C4-2B (cell line): ENCODE measurements at regions not wholly inside any gene's neighbourhood (a gene's known extent, or its start where the extent isn't known, plus 50 kb on each side); places are given as distances from the start of the nearest gene placed in this dataset.

ENCODE experiments used
- CTCF ChIP-seq: fragments of 450-650 bp; conservative IDR thresholded peaks from 2 replicates; pipeline ENCODE4 v1.5.1; 2017; ENCODE audit warnings: mild to moderate bottlenecking
- ZFX ChIP-seq: fragments of 450-650 bp; IDR thresholded peaks from 2 replicates; pipeline ENCODE4 v1.6.1; 2017

- TF ChIP-seq CTCF (no peak), ZFX (no peak)
These were observed 291.0 kb downstream of the BRD1 start for GRCh38 chr22:49536571-49537131.
